Prostate gland (tissue), 2 donors: ENCODE measurements at regions not wholly inside any gene's neighbourhood (a gene's known extent, or its start where the extent isn't known, plus 50 kb on each side); places are given as distances from the start of the nearest gene placed in this dataset.

ENCODE experiments used
- DNase-seq: peaks from one replicate; pipeline ENCODE4 v3.0.0-alpha.2; 2019; ENCODE audit warnings: low spot score
- H3K27ac ChIP-seq, 2 donors: fragments of 200-600 bp; sonication (generic); 2 replicates each; pipeline ENCODE4 v1.5.1; 2017 to 2019
- H3K27me3 ChIP-seq: fragments of 200-600 bp; sonication (generic); replicated peaks from 2 replicates; pipeline ENCODE4 v1.5.1; 2019; ENCODE audit not compliant: insufficient read depth
- H3K36me3 ChIP-seq, 2 donors: fragments of 200-600 bp; sonication (generic); 1 replicate in 1 of 2; 2 replicates in 1 of 2; pipeline versions ENCODE4 v1.5.1 to v1.8.1; 2017 to 2019
- H3K4me1 ChIP-seq: fragments of 200-600 bp; sonication (generic); replicated peaks from 2 replicates; pipeline ENCODE4 v1.5.1; 2019
- H3K4me3 ChIP-seq, 2 donors: fragments of 200-600 bp; sonication (generic); 2 replicates each; pipeline ENCODE4 v1.5.1; 2017 to 2019
- H3K9me3 ChIP-seq: fragments of 200-600 bp; sonication (generic); 2 replicates; pipeline ENCODE4 v1.5.1; 2017
- POLR2A ChIP-seq: fragments of 450-650 bp; IDR thresholded peaks from one replicate; pipeline ENCODE4 v1.6.1; 2016; ENCODE audit warnings: antibody characterized with exemption, mild to moderate bottlenecking
- POLR2AphosphoS5 ChIP-seq: sonication (generic); formaldehyde crosslinking; IDR thresholded peaks from one replicate; pipeline ENCODE4 v1.6.1; 2017; ENCODE audit warnings: antibody characterized with exemption
- WGBS: methylation state at CpG from one replicate; pipeline ENCODE4 v1.1.5; 2018; 5-methylcytosine and 5-hydroxymethylcytosine counted together
- intact Hi-C: fragments of 100-400 bp; cut with DNase I; formaldehyde crosslinking; loops from one replicate; pipeline ENCODE4 v1.14.2; 2022
- TF ChIP-seq, protein P1 (sequence below), 4 experiments: fragments of 200-600 bp in 2 of 4; fragments of 450-650 bp in 2 of 4; sonication (generic) in 2 of 4; IDR thresholded peaks; 1 replicate in 3 of 4; 2 replicates in 1 of 4; pipeline ENCODE4 v1.5.1; 2016 to 2019; ENCODE audit warnings: antibody characterized with exemption in 4 of 4, mild to moderate bottlenecking in 2 of 4, moderate library complexity in 2 of 4

DNA sequence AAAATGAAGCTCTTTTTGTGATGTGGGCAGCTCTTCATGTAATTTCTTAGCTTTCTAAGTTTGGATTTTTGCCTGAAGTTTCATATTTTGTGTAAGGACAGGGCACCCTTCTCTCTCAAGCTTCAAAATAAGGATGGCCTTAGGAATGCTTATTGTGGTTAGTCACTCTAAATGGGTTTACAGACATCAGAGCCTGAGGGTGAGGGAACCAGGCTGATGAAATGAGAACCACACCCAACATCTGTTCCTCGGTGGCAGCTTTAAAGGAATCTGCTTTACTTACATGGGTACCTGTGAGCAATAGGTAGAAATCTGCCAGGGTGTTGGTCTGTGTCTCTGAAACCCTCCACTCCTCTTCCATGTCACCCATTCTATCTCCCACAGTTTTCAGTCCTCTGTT is 174.3 kb downstream of the EMX2 start:
- WGBS, result 86% methylated on average over 1 of the region's 1 CpG
- no peak for TF ChIP-seq POLR2A
- TF ChIP-seq POLR2AphosphoS5, result no peak
- TF ChIP-seq, protein P1, sequence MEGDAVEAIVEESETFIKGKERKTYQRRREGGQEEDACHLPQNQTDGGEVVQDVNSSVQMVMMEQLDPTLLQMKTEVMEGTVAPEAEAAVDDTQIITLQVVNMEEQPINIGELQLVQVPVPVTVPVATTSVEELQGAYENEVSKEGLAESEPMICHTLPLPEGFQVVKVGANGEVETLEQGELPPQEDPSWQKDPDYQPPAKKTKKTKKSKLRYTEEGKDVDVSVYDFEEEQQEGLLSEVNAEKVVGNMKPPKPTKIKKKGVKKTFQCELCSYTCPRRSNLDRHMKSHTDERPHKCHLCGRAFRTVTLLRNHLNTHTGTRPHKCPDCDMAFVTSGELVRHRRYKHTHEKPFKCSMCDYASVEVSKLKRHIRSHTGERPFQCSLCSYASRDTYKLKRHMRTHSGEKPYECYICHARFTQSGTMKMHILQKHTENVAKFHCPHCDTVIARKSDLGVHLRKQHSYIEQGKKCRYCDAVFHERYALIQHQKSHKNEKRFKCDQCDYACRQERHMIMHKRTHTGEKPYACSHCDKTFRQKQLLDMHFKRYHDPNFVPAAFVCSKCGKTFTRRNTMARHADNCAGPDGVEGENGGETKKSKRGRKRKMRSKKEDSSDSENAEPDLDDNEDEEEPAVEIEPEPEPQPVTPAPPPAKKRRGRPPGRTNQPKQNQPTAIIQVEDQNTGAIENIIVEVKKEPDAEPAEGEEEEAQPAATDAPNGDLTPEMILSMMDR (IDR thresholded peaks at IDR 0.05), result no peak
- no peak for DNase-seq
- intact Hi-C loops, result no loop called here
- H3K27ac ChIP-seq, result no peak overlapping the region
- H3K36me3 ChIP-seq, result no peaks in the 10 kb centered on the region
- H3K9me3 ChIP-seq, result no peaks in the 10 kb centered on the region
- H3K4me3 ChIP-seq, result no peak overlapping the region
- H3K4me1 ChIP-seq, result no peaks in the 10 kb centered on the region
- H3K27me3 ChIP-seq, result peaks cover 3% of the 10 kb centered on the region

DNA sequence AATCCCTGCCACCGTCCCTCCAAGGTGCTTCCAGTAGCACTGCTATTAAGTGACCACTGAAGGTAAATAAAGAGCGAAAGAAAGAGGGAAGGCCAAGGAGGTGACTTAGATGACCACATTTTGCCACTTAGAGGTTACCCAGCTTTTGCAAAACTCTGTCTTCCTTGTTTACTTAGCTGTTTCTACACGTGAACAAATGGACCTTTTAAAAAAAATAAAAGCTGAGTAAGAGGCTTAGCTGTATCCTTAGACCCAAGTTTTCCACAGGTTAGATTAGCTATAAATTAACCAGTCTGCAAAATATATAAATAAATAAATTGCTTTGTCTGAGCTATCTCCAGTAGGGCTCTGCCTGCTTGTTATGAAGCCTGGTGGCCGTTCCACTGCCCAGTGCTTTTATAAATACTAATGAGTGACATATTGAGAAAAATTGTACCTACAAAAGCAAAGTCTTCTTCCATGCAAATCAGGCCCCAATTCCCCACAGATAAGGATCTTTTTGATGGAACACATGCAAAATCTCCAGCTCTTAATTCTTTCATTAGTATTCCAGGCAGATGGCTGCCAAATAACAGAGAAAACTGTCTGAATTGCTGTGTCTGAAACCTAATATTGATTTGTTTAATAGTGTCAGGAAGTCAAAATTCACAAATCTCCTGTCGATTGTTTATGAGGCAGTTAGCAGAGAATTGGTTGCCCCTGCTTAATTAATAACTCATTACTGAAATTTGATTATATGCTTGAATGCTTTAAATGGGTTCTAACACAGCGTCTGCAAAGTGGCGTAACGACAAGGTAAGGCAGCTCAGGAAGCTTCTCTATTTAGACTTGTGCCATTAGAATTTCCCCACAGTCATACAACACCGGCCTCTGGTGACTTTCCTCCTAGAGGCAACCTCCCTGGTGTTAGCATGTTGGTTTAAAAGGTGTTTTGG is 176.7 kb downstream of the EMX2 start:
- DNase-seq, result no peak

DNA sequence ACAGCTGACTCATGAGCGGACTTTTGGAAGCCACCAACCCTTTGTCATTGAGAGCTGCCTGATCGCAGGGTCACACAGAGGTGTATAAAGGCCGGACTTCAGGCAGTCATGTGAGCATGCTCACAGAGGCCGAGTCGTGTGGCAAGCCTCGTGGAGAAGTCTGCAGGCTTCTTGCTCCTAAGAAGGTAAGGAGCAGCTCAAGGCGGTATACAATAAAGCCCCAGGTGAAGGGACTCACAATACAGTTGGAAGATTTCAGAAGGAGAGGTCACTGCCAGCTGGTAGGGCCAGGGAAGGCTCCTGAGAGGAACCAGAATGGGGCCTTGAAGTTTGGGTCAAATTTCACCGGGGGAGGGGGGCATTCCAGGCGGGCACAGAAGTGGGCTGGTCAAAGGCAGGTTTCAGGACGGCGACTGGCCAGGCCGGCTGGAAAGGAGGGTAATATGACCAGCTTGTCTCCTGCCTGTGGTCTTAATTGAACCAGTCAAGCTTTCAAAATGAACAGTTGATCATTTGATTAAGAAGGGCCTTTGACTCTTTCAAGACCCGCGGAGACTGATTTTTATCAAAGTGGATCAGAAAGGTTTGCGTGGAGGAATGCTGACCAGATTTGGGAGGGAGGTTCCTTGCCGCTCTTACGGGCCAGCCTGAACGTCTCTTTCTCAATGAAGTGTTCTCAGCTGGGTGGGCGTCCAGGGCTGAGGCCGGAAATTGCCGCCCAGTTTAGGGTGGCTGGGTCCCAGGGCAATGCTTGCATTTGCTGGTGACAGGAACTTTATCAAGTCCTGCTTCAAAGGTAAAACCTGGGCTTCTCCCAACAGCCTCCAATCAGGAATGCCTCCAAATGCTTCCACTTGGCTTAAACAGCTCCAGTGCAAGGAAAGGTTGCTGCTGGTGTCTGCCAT is 178.6 kb downstream of the EMX2 start:
- H3K4me1 ChIP-seq, result no peaks in the 10 kb centered on the region
- H3K27ac ChIP-seq, result no peak overlapping the region
- intact Hi-C loops, result no loop called here
- H3K36me3 ChIP-seq, result no peaks in the 10 kb centered on the region
- peaks cover 3% of the 10 kb centered on the region for H3K27me3 ChIP-seq
- no peak overlapping the region for H3K4me3 ChIP-seq
- TF ChIP-seq, protein P1 (IDR thresholded peaks at IDR 0.05), result no peak
- TF ChIP-seq POLR2AphosphoS5 (no peak), POLR2A (no peak)
- 56% methylated on average over 21 of the region's 21 CpGs for WGBS
- no peak for DNase-seq
- H3K9me3 ChIP-seq, result no peaks in the 10 kb centered on the region

More for the DNA sequence above, 176.7 kb downstream of the EMX2 start:
- TF ChIP-seq, protein P1 (IDR thresholded peaks at IDR 0.05), result no peak
- TF ChIP-seq POLR2AphosphoS5, result no peak
- no peak for TF ChIP-seq POLR2A
- Histone ChIP-seq H3K27me3 (peaks cover 3% of the 10 kb centered on the region), H3K36me3 (no peaks in the 10 kb centered on the region), H3K27ac (no peak overlapping the region), H3K9me3 (no peaks in the 10 kb centered on the region), H3K4me3 (no peak overlapping the region), H3K4me1 (no peaks in the 10 kb centered on the region)
- WGBS, result 49% methylated on average over 9 of the region's 9 CpGs
- intact Hi-C loops, result no loop called here

DNA sequence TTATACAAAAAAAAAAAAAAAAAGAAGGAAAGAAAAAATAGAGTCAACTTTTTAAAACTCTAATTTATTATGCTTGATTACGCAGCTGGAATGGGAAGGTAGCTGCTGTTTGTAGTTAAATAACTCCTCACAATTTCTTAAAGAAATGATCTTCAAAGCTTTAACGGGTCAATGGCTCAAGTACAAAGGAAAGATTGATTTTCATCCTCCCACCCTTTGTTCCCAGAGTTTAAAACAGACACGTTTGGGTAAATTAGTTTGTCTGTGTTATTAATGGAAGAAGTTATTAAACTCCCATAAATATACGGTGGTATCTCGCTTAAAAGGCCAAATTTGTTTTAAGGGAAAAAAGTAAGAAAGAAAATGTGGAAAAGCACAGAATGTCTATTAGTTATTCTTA is 179.3 kb downstream of the EMX2 start:
- WGBS, result 42% methylated on average over 5 of the region's 5 CpGs
- no peak for DNase-seq

More for the DNA sequence above, 179.3 kb downstream of the EMX2 start:
- no peak overlapping the region for H3K27ac ChIP-seq
- H3K9me3 ChIP-seq, result no peaks in the 10 kb centered on the region
- no peak overlapping the region for H3K4me3 ChIP-seq
- intact Hi-C loops, result no loop called here
- TF ChIP-seq POLR2A (no peak), POLR2AphosphoS5 (no peak)
- TF ChIP-seq, protein P1 (IDR thresholded peaks at IDR 0.05), result no peak
- no peaks in the 10 kb centered on the region for H3K4me1 ChIP-seq
- no peaks in the 10 kb centered on the region for H3K36me3 ChIP-seq
- H3K27me3 ChIP-seq, result peaks cover 3% of the 10 kb centered on the region
